ENCODE measurements at regions not wholly inside any gene's neighbourhood (a gene's known extent, or its start where the extent isn't known, plus 50 kb on each side); places are given as distances from the start of the nearest gene placed in this dataset.
"Not testable (repeated sequence)": the region's sequence is repeated elsewhere in the genome, so short reads cannot be mapped to it uniquely, and the experiment has no call there.

DNA sequence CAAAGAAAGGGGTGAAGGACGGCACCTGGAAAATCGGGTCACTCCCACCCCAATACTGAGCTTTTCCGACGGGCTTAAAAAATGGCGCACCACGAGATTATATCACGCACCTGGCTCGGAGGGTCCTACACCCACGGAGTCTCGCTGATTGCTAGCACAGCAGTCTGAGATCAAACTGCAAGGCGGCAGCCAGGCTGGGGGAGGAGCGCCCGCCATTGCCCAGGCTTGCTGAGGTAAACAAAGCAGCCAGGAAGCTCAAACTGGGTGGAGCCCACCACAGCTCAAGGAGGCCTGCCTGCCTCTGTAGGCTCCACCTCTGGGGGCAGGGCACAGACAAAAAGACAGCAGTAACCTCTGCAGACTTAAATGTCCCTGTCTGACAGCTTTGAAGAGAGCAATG lies 264.7 kb downstream of the BCHE start:
- H3K4me3 ChIP-seq (ENCODE audit: insufficient read depth, low read depth, low read length); H3K36me3 ChIP-seq (replicated peaks; ENCODE audit: control insufficient read depth, insufficient read depth, low read length); DNase-seq; H3K27me3 ChIP-seq (ENCODE audit: control insufficient read depth, insufficient read depth, low read length): not testable (repeated sequence)

- H3K4me3 ChIP-seq (ENCODE audit: insufficient read depth, low read depth, low read length), result no peak overlapping the region
- DNase-seq, result no peak
- H3K27me3 ChIP-seq (ENCODE audit: control insufficient read depth, insufficient read depth, low read length), result no peaks in the 10 kb centered on the region
- H3K36me3 ChIP-seq (replicated peaks; ENCODE audit: control insufficient read depth, insufficient read depth, low read length), result no peaks in the 10 kb centered on the region
Observed at GRCh38 chr3:165568907-165569462, 268.2 kb downstream of the BCHE start.

- DNase-seq, result no peak
- no peaks in the 10 kb centered on the region for H3K36me3 ChIP-seq (replicated peaks; ENCODE audit: control insufficient read depth, insufficient read depth, low read length)
- no peak overlapping the region for H3K4me3 ChIP-seq (ENCODE audit: insufficient read depth, low read depth, low read length)
- H3K27me3 ChIP-seq (ENCODE audit: control insufficient read depth, insufficient read depth, low read length), result no peaks in the 10 kb centered on the region
Observed at GRCh38 chr3:165555785-165556184, 281.4 kb downstream of the BCHE start.

GRCh38 chr3:165553371-165553770 lies 283.9 kb downstream of the BCHE start:
- no peak overlapping the region for H3K4me3 ChIP-seq (ENCODE audit: insufficient read depth, low read depth, low read length)
- no peaks in the 10 kb centered on the region for H3K36me3 ChIP-seq (replicated peaks; ENCODE audit: control insufficient read depth, insufficient read depth, low read length)
- no peak for DNase-seq
- no peaks in the 10 kb centered on the region for H3K27me3 ChIP-seq (ENCODE audit: control insufficient read depth, insufficient read depth, low read length)

DNA sequence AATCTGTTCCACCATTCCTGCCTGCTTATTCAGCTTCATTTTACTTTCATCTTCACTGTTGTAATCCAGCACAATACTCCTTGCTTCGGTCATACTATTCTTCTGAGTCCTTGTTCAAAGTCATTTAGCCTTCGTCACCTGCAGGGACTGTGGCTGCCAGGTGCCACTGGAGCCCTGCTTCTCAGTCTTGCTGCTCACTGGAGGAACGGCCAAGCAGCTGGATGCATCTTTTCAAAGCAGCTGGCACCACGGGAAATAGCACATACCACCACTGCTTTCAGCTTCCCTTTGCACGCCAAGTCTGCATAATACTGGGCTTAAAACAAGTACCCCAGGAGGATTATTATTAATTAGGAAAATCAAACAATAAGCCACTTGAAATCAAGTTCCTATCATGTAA lies 287.6 kb downstream of the BCHE start:
- no peaks in the 10 kb centered on the region for H3K27me3 ChIP-seq (ENCODE audit: control insufficient read depth, insufficient read depth, low read length)
- H3K4me3 ChIP-seq (ENCODE audit: insufficient read depth, low read depth, low read length), result no peak overlapping the region
- no peaks in the 10 kb centered on the region for H3K36me3 ChIP-seq (replicated peaks; ENCODE audit: control insufficient read depth, insufficient read depth, low read length)
- no peak for DNase-seq

DNA sequence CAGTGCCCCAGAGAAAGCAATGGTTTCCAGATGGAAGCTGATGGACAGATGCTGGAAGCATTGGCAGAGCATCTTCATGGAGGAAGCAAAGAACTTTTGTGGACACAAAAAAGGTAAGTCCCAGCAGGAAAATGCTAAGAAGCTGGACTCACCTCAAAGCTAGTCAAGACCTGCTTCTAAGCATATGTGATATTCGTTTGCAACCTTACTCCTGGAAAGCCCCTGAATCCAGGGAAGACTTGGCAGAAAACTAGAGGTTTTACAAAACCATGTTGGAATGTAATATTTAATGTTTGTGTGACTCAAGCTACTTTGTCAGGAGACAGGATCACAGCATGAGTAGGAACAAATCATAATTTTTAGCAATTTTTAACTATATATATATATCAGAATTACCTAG lies 288.2 kb downstream of the BCHE start:
- H3K27me3 ChIP-seq (ENCODE audit: control insufficient read depth, insufficient read depth, low read length), result no peaks in the 10 kb centered on the region
- no peaks in the 10 kb centered on the region for H3K36me3 ChIP-seq (replicated peaks; ENCODE audit: control insufficient read depth, insufficient read depth, low read length)
- no peak for DNase-seq
- H3K4me3 ChIP-seq (ENCODE audit: insufficient read depth, low read depth, low read length), result no peak overlapping the region

DNA sequence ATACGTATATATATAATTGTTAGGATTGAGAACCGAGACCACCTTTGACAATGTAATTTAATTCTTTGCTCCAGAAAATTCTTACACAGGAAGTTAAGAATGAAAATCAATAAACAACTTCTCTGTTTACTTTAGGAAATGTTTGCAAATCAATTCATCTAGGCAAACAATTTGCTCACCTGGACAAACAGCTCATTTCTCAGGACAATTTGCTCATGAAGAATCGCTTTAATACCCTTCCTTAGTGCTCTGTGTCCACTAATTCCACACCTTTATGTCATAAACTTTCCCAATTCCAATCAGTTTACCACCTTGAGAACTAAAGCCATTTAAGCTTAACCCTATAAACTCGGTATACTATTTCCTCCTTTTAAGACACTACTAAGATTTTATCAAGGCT lies 292.2 kb downstream of the BCHE start:
- H3K36me3 ChIP-seq (replicated peaks; ENCODE audit: control insufficient read depth, insufficient read depth, low read length), result no peaks in the 10 kb centered on the region
- H3K4me3 ChIP-seq (ENCODE audit: insufficient read depth, low read depth, low read length), result no peak overlapping the region
- no peaks in the 10 kb centered on the region for H3K27me3 ChIP-seq (ENCODE audit: control insufficient read depth, insufficient read depth, low read length)
- DNase-seq, result no peak

DNA sequence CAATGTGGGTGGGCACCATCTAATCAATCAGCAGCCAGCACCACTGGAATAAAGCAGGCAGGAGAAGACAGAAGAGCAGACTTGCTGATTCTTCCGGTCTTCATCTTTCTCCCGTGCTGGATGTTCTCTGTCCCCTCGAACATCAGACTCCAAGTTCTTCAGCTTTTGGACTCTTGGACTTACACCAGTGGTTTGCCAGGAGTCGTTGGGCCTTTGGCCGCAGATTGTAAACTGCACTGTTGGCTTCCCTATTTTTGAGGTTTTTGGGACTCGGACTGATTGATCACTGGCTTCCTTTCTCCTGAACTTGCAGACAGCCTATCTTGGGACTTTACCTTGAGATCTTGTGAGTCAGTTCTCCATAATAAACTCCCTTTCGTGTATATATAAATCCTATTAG lies 292.8 kb downstream of the BCHE start:
- no peak for DNase-seq

GRCh38 chr3:165538166-165538565 lies 299.1 kb downstream of the BCHE start:
- Histone ChIP-seq H3K36me3 (replicated peaks; ENCODE audit: control insufficient read depth, insufficient read depth, low read length) (no peaks in the 10 kb centered on the region), H3K27me3 (ENCODE audit: control insufficient read depth, insufficient read depth, low read length) (no peaks in the 10 kb centered on the region), H3K4me3 (ENCODE audit: insufficient read depth, low read depth, low read length) (no peak overlapping the region)
- no peak for DNase-seq

More for the DNA sequence above, 292.8 kb downstream of the BCHE start:
- no peaks in the 10 kb centered on the region for H3K36me3 ChIP-seq (replicated peaks; ENCODE audit: control insufficient read depth, insufficient read depth, low read length)
- no peak overlapping the region for H3K4me3 ChIP-seq (ENCODE audit: insufficient read depth, low read depth, low read length)
- no peaks in the 10 kb centered on the region for H3K27me3 ChIP-seq (ENCODE audit: control insufficient read depth, insufficient read depth, low read length)

DNA sequence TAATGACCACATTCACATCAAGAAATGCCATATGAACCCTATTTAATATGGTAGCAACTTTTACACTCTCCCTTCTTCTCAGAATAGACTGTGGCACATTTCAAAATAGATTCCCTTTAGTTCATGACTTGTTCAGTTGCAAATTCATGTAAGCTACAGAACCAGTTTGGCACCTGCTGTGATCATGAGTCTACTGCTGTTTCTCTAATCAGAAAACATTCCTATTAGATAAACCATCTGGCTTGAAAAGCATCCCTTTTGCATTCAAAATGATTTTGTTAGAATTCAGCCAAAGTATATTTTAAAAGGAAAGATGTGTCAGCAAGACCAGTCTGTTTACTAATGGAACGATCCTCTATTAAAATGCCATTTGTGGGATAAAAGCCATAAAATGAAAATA lies 304.4 kb downstream of the BCHE start:
- Histone ChIP-seq H3K27me3 (ENCODE audit: control insufficient read depth, insufficient read depth, low read length) (no peaks in the 10 kb centered on the region), H3K36me3 (replicated peaks; ENCODE audit: control insufficient read depth, insufficient read depth, low read length) (no peaks in the 10 kb centered on the region), H3K4me3 (ENCODE audit: insufficient read depth, low read depth, low read length) (no peak overlapping the region)
- no peak for DNase-seq

DNA sequence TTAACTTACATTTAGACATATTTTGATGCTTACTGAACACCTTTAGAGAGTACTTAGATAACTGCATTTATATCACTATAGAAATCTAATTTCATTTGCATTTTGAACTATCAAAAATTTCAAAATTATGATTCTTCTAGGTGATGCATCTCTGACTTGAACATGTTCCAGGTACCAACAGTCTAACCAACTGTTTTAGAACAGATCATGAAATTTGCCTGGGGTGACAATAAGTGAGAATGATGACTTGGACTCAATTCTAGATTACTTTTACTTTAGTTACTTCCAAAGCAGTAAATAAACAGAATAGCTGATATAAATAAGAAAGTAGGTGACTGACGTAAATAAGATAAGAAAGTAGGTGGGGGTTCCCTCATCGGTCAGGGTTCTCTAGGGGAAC lies 307.8 kb downstream of the BCHE start:
- DNase-seq, result no peak
- Histone ChIP-seq H3K36me3 (replicated peaks; ENCODE audit: control insufficient read depth, insufficient read depth, low read length) (no peaks in the 10 kb centered on the region), H3K4me3 (ENCODE audit: insufficient read depth, low read depth, low read length) (no peak overlapping the region), H3K27me3 (ENCODE audit: control insufficient read depth, insufficient read depth, low read length) (no peaks in the 10 kb centered on the region)

- Histone ChIP-seq H3K4me3 (ENCODE audit: insufficient read depth, low read depth, low read length) (no peak overlapping the region), H3K27me3 (ENCODE audit: control insufficient read depth, insufficient read depth, low read length) (no peaks in the 10 kb centered on the region), H3K36me3 (replicated peaks; ENCODE audit: control insufficient read depth, insufficient read depth, low read length) (no peaks in the 10 kb centered on the region)
- DNase-seq, result no peak
Observed at GRCh38 chr3:165526367-165526766, 310.9 kb downstream of the BCHE start.

- Histone ChIP-seq H3K36me3 (replicated peaks; ENCODE audit: control insufficient read depth, insufficient read depth, low read length) (no peaks in the 10 kb centered on the region), H3K27me3 (ENCODE audit: control insufficient read depth, insufficient read depth, low read length) (no peaks in the 10 kb centered on the region), H3K4me3 (ENCODE audit: insufficient read depth, low read depth, low read length) (no peak overlapping the region)
- DNase-seq, result no peak
Observed at GRCh38 chr3:165523801-165524200, 313.4 kb downstream of the BCHE start.

GRCh38 chr3:165522386-165522785 lies 314.8 kb downstream of the BCHE start:
- no peak overlapping the region for H3K4me3 ChIP-seq (ENCODE audit: insufficient read depth, low read depth, low read length)
- no peaks in the 10 kb centered on the region for H3K36me3 ChIP-seq (replicated peaks; ENCODE audit: control insufficient read depth, insufficient read depth, low read length)
- H3K27me3 ChIP-seq (ENCODE audit: control insufficient read depth, insufficient read depth, low read length), result no peaks in the 10 kb centered on the region
- no peak for DNase-seq

- no peaks in the 10 kb centered on the region for H3K36me3 ChIP-seq (replicated peaks; ENCODE audit: control insufficient read depth, insufficient read depth, low read length)
- no peak for DNase-seq
- H3K4me3 ChIP-seq (ENCODE audit: insufficient read depth, low read depth, low read length), result no peak overlapping the region
- no peaks in the 10 kb centered on the region for H3K27me3 ChIP-seq (ENCODE audit: control insufficient read depth, insufficient read depth, low read length)
Observed at GRCh38 chr3:165521131-165521871, 315.9 kb downstream of the BCHE start.

- H3K4me3 ChIP-seq (ENCODE audit: insufficient read depth, low read depth, low read length), result no peak overlapping the region
- H3K27me3 ChIP-seq (ENCODE audit: control insufficient read depth, insufficient read depth, low read length), result no peaks in the 10 kb centered on the region
- no peak for DNase-seq
- H3K36me3 ChIP-seq (replicated peaks; ENCODE audit: control insufficient read depth, insufficient read depth, low read length), result no peaks in the 10 kb centered on the region
Observed at GRCh38 chr3:165519687-165520086, 317.5 kb downstream of the BCHE start.

All from H7 (cell line).